ENCODE measurements at regions not wholly inside any gene's neighbourhood (a gene's known extent, or its start where the extent isn't known, plus 50 kb on each side); places are given as distances from the start of the nearest gene placed in this dataset.
"Not testable (repeated sequence)": the region's sequence is repeated elsewhere in the genome, so short reads cannot be mapped to it uniquely, and the experiment has no call there.

DNA sequence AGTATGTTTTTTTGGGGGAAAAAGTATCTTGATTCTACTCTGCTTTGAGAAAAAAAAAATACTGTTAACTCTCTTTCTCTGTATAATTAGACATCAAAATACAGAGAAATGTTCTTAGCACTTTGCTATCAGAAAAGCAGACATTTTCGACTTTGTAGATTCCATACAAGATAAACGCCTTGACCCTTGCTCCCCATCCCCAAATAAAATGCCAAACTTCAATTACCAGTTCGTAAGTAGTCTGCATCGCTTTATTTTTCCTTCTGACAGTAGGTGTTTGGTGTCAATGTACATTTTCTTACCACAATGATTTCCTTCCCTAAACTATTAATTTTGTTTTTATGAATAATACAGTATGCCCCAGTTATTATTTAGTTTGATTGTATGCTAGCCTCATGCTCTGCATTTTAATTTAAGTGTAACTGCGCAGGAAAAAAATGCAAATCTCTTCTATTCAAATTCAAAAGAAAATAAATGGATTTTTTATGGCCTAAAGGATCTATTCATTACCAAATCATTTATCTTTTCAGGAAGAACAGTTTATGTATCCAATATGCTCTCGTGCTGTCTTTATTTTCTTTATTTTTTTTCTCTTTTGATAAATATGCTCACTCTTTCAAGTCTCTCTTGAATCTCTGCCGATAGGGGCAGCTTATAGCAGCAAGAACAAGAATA is 84.8 kb upstream of the ZNF217 start:
- no peak for DNase-seq (ENCODE audit: extremely low read depth in 1 of 2, low read depth in 1 of 2)

DNA sequence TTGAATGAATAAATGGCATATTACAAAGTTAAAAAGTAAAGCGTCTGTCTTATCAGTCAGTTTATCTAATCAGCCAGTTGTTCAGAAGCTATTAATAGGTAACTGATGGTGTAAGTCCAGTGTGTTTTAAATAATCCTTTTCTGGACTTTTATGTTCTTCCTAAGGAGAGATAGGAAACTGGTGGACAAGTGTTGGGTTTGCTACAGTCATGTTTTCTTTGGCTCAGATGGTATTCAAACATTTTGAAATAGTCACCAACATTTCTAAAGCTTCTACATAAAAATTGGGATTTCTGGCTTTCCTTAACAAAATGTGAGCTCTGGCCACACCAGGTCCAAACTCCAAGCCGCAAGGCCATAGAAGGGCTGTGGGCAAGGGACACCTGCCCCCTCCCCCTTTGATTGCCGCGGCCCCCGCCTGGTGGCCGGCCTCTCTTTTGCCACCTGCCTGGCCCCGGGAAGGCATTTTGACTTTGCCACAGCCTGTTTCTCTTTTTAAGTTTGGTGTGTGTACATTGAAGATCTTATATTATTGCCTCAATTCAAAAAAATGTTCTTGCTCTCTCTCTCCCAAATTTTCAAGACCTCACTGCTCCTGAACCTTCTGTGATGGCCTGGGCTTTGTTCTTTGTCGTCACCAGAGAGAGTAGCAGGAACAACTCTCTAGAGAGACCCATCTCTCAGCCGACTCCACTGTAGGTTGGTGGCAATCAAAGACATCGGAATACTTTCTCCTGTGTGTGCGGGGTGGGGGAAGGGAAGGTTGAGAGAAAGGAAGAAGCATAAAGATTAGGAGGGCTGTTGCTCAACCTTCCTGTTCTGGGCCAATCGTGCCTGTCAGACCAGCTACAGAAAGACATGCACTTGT is 84.0 kb upstream of the ZNF217 start:
- peak in 1 of 2 donors; percentile 8 for DNase-seq (ENCODE audit: extremely low read depth in 1 of 2, low read depth in 1 of 2)

DNA sequence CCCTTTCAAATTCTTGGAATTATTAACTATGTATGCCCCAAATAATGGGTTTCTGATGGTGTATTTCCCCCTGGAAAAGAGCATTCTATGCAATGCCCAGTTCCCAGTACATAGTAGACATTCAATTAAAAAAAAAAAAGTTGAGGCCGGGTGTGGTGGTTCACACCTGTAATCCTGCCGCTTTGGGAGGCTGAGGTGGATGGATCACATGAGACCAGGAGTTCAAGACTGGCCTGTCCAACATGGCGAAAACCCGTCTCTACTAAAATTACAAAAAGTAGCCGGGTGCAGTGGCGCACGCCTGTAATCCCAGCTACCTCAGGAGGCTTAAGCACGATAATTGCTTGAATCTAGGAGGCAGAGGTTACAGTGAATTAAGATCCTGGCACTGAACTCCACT is 83.3 kb upstream of the ZNF217 start:
- no peak for DNase-seq (ENCODE audit: extremely low read depth in 1 of 2, low read depth in 1 of 2)

DNA sequence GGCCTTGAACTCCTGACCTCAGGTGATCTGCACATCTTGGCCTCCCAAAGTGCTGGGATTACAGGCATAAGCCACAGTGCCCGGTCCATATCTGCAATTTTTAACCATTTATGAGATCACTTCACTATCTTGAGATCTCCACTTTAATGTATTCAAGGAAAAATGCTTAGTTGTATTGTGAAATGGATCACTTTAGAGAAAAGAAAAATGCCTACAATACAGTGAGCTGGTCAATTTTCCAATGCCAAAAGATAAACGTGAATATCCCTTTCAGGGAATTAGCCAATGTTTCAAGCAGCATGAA is 82.8 kb upstream of the ZNF217 start:
- no peak for DNase-seq (ENCODE audit: extremely low read depth in 1 of 2, low read depth in 1 of 2)

DNA sequence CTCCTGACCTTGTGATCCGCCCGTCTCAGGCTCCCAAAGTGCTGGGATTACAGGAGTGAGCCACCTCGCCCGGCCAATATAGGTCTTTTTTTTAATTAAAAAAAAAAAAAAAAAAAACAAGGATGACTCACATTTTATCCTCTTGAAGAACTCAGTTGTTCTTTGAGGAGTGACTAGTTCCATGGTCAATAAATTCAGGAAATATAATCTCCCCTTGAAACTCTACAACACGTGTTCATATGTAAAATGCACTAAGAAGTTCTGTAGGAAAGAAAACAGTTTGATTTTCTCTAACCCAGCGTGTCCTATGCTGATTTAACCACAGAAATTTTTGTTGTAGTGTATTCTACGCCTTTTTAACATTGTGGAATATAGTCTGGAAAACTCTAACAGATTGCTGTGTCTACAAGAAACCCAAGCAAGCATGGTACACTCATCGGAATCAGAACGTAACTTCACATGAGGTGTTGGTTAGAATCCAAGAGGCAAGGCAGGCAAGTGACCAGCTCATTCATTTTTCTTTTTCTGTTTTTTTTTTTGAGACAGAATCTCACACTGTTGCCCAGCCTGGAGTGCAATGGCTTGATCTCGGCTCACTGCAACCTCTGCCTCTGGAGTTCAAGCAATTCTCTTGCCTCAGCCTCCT is 79.0 kb upstream of the ZNF217 start:
- no peak for DNase-seq (ENCODE audit: extremely low read depth in 1 of 2, low read depth in 1 of 2)

DNA sequence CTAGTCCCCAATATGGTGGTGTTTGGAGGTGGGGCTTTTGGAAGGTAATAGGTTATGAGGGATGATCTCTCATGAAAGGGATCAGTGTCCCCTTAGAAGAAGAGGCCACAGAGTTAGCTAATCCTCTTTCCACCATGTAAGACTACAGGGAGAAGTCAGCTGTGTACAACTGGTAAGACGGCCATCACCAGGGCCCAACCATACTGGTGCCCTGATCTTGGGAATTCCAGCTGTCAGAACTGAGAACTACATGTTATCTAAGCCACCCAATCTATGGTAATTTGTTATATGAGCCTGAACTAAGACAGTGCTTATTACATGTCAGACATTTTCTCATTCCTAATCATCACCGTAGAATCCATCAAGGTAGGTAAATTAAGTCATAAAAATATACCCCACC is 77.7 kb upstream of the ZNF217 start:
- DNase-seq (ENCODE audit: extremely low read depth in 1 of 2, low read depth in 1 of 2), result no peak

DNA sequence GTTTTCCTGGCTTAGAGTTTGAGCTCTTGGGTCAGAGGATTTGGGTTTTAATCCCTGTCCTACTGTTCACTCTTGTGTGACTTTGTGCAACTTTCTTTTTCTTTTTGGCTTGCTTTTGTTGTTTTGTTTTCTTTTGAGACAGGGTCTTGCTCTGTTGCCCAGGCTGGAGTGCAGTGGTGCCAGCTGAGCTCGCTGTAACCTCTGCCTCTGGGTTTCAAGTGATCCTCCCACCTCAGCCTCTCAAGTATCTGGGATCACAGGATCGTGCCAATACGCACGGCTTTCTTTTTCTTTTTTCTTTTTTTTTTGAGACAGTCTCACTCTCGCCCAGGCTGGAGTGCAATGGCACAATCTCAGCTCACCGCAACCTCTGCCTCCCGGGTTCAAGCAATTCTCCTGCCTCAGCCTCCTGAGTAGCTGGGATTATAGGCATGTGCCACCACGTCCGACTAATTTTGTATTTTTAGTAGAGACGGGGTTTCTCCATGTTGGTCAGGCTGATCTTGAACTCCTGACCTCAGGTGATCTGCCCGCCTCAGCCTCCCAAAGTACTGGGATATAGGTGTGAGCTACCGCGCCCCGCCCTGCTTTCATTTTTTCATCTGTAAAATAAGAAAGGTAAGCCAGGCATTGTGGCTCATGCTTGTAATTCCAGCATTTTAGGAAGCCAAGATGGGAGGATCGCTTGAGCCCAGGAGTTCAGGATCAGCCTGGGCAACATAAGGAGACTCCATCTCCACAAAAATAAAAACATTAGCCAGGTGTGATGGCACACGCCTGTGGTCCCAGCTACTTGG is 76.1 kb upstream of the ZNF217 start:
- not testable (repeated sequence) for DNase-seq (ENCODE audit: extremely low read depth in 1 of 2, low read depth in 1 of 2)

DNA sequence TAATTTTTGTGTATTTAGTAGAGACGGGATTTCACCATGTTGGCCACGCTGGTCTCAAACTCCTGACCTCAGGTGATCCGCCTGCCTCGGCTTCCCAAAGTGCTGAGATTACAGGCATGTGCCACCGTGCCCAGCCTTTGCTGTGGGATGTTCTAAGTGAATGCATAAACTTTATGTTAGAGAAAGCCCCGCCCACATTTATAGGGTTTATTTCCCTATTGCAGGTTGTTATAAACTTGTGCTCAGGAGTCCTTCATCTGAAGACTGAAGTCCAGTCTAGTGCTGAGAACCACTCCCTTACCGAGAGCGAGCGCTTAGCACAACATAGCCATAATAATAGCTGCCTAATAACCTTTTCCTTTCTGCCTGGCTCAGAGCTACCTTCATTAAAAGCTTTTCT is 75.4 kb upstream of the ZNF217 start:
- DNase-seq (ENCODE audit: extremely low read depth in 1 of 2, low read depth in 1 of 2), result no peak

DNA sequence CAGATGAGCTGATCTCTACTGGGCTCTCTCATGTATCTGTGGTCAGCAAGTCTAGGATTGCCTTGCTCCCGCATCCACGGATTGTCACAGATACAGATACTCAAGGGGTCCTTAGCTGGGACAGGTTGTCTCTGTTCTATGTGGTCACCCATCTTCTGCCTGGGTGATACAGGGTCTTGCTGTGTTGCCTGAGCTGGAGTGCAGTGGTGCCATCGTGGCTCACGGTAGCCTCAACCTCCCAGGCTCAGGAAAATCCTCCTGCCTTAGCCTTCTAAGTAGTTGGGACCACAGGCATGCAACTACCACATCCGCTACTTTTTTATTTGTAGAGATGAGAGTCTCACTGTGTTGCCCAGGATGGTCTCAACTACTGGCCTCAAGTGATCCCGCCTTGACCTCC is 72.5 kb upstream of the ZNF217 start:
- DNase-seq (ENCODE audit: extremely low read depth in 1 of 2, low read depth in 1 of 2), result no peak

DNA sequence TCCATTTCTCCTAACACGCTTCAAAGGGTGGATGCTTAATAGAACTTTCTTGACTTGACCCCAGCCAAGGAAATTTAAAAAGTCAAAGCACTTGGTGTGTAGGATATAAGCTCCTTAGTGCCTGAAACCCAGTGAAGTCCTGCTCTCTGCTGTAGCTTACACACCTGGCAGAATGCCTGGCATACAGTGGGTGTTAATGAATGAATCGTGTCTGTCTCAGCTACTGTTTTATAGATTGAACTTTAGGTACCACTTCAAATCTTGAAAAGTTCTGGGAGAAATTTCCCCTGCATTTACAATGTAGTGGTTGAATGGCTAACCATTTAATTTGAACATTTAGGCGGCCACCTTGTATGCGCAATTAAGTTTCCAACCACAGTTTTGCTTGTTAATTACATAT is 70.5 kb upstream of the ZNF217 start:
- no peak for DNase-seq (ENCODE audit: extremely low read depth in 1 of 2, low read depth in 1 of 2)

DNA sequence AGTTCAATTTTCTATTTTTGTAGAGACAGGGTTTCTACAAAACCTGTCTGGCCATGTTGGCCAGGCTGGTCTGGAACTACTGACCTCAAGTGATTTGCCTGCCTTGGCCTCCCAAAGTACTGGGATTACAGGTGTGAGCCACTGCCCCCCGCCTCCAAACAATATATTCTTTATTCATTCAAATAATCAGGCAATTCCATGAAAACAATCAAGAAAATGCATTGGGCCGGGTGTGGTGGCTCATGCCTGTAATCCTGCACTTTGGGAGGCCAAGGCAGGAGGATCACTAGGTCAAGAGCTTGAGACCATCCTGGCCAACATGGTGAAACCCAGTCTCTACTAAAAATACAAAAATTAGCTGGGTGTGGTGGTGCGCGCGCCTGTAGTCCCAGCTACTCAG is 69.9 kb upstream of the ZNF217 start:
- not testable (repeated sequence) for DNase-seq (ENCODE audit: extremely low read depth in 1 of 2, low read depth in 1 of 2)

DNA sequence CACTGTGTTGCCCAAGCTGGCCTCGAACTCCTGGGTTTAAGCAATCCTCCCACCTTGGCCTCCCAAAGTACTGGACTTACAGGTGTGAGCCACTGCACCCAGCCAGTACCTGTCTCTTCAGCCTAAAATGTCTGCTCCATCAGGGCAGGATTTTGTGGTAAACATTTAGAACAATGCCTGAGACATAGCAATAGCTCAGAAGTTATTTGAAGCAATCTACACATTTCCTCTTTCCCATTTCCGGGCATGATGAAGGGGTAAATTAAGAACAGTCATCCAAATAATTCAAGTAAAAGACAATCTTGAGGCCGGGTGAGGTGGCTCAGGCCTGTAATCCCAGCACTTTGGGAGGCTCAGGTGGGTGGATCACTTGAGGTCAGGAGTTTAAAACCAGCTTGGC is 69.0 kb upstream of the ZNF217 start:
- DNase-seq (ENCODE audit: extremely low read depth in 1 of 2, low read depth in 1 of 2), result no peak

DNA sequence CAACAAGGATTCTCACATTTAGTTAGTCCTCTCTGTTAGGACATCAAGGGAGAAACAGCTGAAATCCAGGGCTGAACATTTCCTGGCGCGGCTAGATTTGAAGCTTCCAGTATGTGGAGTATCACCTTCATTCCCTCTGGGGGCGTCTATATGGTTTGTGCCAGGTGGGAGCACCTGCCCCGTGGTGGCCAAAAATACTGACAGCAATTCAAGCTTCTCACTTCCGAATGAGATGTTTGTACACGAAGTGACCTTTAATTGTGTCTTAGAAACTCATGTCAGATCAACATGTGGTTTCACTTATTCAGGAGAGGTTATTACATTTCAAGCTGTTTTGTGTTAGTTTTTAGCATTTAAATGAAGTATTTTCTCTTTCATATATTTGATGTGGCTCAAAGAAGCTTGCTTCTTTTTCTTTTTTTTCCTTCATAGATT is 67.3 kb upstream of the ZNF217 start:
- no peak for DNase-seq (ENCODE audit: extremely low read depth in 1 of 2, low read depth in 1 of 2)

DNA sequence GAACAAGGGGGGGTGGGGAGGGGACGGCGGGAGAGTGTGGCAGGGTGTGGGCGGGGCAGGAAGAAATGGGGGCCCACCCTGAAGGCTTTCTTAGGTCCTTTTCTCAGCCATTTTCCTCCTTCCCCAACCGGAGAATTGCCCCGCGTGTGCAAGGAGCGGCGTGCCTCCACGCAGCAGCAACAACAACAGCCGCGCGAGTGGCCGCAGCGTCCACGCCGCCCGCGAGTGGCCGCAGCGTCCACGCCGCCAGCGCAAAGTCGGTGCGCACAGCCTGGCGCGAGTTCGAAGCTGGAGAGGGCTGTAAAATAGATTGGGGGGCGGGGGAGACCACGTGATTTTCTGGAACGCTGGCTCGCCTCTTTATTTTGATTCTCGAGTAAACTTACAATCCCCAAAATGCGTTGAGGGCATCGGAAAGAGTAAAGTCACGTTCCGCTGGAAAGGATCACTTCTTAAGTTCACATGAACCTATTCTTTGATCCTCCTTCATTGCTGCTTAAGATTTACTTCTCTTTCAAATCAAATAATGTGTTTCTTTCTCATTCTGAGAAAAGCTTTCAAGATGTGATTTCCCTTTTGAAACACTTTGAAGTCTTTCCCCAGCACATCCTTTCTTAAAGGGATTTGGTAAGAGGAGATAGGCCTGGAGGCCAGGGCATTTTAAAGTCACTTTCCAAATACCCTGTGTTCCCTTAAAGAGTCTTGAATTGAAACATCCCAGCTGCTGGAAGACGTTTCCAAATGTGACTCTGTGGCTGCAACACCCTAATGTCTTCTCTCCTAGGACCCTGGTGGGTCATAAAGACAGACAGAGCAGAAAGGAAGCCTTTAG is 66.7 kb upstream of the ZNF217 start:
- DNase-seq (ENCODE audit: extremely low read depth in 1 of 2, low read depth in 1 of 2), result no peak

DNA sequence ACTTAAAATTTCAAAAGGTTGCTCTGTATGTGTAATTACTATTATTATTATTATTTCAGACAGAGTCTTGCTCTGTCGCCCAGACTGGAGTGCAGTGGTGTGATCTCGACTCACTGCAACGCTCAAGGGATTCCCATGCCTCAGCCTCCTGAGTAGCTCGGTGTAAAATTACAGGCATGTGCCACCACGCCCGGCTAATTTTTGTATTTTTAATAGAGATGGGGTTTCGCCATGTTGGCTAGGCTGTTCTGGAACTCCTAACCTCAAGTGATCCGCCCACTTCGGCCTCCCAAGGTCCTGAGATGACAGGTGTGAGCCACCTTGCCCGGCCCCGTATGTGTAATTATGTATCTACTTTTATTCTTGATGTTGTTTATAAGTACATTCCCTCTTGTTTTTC is 65.3 kb upstream of the ZNF217 start:
- no peak for DNase-seq (ENCODE audit: extremely low read depth in 1 of 2, low read depth in 1 of 2)

DNA sequence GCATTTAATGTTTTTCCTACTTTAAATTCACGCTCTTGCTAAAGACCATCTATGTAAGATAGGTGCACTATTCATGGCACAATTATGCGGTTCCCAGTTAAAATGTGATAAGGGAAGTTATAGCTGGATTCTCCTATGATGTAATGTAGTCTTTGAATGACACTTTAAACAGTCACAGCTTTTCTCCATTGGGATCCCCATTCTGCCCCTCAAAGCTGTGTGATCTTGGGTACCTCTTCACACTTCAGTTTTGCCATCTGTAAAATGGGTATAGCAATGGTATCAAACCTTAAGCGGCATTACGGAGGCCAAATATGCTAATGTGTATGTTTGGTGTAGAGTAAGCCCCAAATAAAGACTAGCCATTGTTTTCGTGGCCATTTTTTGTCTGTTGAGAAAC is 64.7 kb upstream of the ZNF217 start:
- no peak for DNase-seq (ENCODE audit: extremely low read depth in 1 of 2, low read depth in 1 of 2)

DNA sequence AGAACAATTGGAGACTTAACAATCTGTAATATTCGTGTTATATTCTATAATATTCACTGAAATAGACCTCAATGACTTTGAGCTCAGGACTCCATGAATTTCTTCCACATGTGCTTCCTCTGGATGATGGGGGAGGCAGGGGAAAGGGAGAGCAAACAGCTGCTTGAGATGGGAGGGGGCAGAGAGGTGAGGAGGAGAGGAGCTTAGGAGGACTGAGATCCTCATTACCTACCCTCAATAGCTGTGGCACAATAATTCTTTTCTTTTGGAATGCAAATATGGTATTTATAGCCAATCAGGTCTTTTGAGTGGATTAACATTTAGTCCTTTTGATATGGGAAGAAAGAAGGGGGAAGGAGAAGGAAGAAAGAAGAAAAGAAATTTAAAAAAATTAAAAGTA is 64.1 kb upstream of the ZNF217 start:
- DNase-seq (ENCODE audit: extremely low read depth in 1 of 2, low read depth in 1 of 2), result no peak

DNA sequence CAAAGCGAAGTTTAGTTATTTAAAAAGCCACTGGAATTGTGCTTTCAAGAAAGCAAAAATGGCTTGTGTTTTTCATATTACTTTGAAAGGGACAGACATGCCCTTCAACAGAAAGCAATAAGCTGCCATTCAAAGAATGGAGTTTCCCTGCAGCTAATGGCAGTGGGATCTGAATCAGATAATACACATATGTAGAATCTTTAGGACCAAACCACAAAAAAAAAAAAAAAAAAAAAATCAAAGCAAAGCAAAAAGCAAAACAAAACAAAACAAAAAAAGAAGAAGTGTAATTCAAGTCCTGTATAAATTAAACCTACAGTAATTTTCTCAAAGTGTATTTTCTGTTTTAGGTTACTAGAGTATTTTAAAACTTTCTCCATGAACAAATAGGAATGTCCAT is 63.6 kb upstream of the ZNF217 start:
- no peak for DNase-seq (ENCODE audit: extremely low read depth in 1 of 2, low read depth in 1 of 2)

DNA sequence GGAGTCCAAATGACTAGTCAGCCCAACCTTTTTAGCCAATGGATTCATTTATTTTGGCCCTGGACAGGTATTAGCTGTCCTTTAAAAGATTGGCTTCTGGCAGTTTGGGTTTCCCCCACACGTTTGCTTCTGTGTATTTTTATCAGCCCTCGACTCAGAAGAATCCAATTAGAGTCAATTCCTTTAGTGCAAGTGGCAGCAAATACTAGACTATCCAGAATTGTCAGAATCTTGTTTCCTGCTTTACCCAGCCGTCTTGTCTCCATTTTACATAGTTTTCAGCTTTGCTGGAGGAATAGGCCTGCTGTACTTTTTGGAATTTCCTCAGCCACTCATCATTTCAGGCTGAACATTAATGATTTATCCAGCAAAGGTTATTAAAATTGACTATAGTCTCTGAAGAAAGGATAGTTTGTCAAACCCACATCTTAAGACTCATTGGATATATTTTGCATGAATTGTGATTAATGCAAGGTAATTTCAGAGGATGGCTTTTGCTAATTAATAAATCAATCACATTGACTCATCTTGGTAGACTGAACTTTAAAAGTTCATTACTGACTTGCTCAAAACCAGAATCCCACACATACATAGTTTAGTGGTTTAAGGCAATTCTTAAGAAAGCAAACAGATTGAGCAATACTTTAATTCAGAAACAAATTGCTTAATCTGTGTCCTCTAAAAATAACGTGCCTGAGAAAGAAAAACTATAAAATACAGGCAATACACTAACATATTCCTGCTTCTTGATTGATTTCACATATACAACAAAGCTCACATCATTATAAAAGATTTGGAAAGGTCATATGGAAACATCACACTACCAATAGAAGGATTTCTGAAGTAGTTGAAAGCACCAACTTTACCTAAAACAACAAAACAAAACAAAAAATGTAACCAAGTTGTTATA is 62.9 kb upstream of the ZNF217 start:
- DNase-seq (ENCODE audit: extremely low read depth in 1 of 2, low read depth in 1 of 2), result no peak
